ENCODE measurements at regions not wholly inside any gene's neighbourhood (a gene's known extent, or its start where the extent isn't known, plus 50 kb on each side); places are given as distances from the start of the nearest gene placed in this dataset.
"Not testable (repeated sequence)": the region's sequence is repeated elsewhere in the genome, so short reads cannot be mapped to it uniquely, and the experiment has no call there.

DNA sequence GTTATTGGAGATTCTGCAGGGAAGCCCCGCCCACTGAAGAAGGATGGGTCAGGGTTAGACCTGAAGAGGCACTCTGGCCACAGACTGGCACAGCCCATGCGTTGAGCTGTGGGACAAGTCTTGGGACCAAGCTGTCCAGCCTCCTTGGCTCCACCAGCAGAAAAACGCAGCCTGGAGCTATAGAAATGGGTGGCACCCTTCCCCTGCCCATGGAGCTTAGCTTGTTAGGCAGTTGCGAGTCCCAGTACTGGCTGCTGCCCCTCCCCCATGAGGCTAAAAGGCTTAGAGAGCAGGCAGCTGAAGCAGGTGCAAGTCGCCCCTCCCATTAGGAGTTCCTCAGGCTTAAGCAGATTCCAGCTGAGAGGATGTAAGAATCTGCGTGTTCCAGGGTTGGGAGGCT, 1124.0 kb upstream of the TMEM132C start:
- DNase-seq (ENCODE audit: low spot score) = no peak

DNA sequence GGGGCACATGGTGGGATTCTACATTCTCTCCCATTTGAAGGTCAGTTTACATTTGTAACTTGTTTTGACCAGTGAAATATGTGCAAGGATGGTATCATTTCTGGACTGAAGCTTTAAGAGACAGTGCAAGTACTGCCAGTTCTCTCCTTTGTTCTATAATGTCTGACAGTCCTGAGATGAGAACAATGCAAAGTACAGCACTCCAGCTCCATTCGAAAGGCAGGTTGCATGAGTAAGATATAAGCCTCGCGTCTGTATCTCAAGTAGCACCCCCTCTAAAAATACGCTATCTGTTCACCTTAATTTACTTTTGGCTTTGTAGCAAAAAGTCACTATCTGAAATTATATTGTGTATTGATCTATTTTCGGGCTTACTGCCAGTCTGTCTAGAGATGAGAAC, 1122.2 kb upstream of the TMEM132C start:
- no peak for DNase-seq (ENCODE audit: low spot score)

DNA sequence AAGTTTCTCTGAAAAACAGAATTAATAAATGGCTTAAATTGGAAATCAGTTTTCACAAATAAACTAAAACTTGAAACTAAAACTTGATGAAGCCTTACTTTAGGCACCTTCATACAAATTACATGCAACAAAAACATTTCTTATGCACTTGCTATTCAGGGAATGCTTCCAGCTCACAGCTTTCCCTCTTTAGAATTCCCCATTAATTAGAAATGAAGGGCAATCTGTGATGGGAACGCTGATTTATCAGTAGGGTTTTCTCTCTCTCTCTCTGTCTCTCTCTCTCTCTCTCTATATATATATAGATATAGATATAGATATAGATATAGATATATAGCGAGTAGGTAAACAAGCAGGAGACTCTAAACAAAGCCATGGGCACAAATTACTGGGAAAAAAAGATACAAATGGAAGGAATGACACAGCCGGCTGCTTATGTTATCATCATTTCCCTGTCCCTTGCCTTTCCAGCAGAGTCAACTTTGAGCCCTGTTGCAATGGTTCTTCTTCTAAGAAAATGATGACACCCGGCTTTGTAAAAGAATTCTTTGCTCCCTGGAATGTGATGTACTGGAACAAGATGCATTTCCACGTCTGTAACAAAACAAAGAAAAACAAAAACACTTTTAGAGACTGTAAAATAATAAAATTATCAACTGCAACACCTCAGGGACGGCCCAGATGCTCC, 1121.6 kb upstream of the TMEM132C start:
- DNase-seq (ENCODE audit: low spot score) = no peak

DNA sequence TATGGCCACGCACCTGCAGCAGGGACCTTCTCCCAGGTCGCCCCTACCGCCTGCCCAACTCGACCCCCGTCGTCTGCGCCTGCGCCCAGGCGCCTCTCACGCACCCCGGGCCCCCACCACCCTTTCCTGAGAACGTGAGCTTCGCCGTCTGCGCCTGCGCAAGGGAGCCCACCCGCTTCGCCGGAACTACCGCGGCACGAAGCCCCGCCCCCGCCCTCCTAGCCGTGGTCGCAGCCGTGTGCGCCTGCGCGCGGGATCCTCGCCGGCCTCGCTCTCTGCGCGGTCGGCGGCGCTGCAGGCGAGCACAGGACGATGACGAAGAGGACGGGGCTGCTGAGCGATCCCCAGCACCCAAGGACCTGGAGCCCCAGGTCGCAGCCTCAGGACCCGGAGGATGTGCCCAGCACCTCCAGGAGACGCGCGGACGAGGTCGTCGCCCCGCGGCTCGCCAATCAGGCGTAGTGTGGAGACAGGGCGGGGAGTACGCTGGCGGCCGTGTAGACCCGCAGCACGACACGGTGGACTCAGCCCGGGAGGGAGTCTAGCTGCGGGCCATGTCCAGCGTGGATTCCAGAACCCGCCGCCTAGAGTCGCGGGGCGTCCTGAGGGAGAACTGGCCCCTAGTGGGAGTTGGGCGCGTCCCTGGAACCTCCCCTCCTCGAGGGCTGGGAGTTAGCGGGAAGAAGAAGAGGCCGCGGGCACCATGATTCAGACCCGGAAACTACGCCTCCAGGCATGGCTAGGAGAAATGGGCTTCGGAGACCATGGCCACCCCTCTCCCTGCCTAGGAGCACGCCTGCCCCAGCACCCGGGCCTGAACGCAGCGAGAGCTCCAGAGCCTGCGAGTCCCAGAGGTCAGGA, 1120.8 kb upstream of the TMEM132C start:
- no peak for DNase-seq (ENCODE audit: low spot score)

DNA sequence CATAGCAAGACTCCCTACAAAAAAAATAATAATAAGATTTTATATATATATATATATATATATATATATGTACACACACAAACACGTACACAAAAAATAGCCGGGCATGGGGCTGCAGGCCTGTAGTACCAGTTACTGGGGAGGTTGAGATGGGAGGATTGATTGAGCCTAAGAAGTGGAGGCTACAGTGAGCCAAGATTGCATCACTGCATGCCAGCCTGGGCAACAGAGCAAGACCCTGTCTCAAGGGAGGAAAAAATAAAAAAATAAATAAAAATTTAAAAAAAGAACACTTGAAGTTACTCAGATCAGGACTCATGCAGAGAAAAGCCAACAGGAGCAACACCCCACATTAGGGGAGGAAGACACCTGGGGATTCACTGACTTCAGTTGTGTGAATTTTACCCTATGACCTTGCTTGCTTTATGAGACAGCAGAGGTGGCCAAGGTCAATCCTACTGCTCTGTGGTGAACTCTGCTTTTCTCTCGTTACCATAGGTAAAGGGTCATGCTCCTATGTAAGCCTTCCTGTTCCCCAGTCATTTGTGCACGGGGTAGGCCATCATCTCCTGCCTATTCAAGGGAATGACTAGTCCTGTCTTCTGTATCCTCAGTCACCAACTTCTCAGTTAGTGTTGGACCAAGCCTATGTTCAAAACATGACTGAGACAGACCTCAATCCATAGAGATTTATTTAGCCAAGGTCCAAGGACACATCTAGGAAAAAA, 1119.8 kb upstream of the TMEM132C start:
- DNase-seq (ENCODE audit: low spot score) = no peak

DNA sequence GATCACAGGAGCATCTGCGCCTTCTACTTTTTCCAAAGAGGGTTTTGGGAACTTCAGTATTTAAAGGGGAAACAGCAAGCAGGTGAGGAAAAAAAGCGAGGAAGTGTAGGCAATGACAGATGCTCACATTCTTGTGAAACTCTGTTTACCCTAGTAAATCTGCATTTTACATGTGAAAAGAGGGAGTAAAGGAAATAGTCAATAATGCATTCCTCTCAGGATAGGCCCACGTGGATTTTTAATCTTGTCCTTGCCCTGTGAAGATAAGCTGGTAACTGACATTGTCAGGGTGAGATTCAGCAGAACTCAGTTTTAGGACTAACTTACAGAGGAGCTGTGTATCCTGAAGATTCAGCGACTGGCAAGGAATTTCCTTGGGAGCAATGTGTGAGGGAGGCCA, 1119.2 kb upstream of the TMEM132C start:
- DNase-seq (ENCODE audit: low spot score) = no peak

DNA sequence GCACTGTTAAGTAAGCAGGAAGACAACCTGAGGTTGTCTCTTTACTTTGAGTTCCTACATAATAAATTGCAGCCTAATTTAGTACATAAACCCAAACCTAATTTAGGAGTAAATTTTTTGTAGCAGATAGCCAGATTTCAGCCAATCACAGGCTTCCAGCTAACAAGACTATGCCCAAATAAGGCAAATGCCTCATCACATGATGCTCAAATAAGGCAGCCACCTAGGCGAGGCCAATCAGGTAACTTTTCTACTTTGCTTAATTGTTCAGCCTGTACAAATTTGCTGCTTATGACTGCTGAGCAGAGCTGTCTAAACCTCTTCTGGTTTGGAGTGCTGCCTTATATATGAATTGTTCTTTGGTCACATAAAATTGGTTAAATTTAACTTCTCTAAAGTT, 1118.7 kb upstream of the TMEM132C start:
- no peak for DNase-seq (ENCODE audit: low spot score)

DNA sequence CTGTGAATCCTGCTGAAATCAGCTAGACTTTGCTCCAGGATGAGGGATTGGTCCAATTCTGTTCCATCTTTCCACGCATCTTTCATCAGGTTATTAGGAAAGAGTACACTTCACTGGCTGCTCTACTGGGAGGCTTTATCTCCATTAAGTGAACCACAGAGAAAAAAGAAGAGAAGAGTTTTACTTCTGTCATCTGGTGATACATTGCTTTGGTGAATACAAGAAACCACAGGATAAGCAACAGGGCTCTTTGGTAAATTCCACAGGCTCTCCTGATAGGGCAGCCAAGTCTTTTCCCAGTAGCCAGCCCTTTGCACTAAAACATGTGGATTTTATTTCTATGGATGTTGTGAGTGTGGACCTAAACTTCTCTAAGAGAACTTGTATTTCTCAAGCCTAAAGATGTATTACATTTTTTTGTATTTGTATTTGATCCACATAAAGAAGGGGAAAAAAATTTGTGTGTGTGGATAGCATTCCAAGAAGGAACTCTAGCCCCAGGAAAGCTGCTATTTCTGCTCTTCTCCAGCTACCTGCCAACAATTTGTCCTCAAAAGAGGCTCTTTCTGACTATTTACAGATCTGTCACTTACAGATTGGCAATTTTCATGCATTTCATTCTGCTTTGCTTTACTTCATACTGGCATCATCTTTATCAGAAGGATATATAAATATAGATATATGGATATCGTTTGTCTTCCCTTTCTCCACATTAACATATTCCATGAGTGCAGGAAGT, 1117.6 kb upstream of the TMEM132C start:
- no peak for DNase-seq (ENCODE audit: low spot score)

DNA sequence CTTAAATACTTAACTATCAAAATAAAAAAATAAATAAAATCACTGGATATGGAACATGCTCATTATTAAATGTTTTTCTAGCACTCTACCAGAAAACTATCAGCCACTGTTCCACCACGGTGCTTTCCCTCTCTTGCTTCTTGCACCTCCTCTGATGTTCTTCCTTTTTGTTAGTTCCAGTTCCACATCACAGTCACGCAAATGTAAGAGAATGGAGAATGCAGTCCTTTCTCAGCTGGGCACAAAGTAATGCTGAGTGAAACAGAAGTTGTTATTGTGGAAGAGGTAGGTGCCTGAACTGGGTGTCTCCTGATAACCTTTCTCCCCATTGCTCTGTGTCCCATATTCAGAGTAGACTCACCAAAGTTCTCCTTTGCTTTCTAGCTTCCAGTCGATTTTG, 1116.9 kb upstream of the TMEM132C start:
- no peak for DNase-seq (ENCODE audit: low spot score)

DNA sequence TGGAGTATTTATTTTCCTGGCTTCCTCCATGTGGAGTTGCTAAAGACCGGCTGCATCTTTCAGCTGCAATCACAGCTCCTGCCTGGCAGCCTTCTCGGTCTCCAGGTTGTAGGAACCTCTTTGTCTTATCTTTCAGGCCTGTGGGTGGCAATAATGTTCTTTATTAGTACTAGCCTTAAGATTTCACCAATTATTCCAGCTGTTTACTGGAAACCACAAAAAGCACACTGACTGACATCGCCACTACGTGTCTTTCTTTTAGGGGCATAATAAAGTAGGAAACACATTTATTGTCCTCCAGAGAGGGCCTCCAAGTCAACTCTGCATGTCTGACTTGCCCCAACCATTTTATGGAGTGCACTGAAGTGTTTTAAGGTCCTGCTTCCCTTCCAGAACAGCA, 1116.5 kb upstream of the TMEM132C start:
- DNase-seq (ENCODE audit: low spot score) = no peak

DNA sequence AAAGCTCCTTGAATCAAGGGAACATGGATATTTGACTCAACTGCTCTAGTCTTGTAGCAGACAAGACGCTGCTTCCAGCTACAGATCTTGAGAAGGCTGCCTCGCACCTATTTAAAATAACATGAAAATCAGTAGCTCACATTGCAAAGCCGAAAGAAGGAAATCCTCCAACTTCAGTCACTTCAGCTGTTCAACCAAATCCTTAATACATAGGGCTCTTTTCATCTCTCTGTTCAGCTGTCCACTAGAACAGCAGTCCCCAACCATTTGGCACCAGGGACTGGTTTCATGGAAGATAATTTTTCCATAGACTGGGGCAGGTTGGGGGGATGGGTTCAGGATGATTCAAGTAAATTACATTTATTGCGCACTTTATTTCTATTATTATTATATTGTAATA, 1116.0 kb upstream of the TMEM132C start:
- no peak for DNase-seq (ENCODE audit: low spot score)

DNA sequence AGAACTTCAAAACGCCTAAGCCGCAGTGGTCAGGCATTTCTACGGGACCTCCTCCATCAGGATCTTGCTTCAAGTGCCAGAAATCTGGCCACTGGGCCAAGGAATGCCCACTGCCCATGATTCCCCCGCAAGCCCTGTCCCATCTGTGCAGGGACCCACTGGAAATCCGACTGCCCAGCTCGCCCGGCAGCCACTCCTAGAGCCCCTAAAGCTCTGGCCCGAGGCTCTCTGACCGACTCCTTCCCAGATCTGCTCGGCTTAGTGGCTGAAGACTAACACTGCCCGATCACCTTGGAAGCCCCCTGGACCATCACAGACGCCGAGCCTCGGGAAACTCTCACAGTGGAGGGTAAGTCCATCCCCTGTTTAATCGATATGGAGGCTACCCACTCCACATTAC, 1113.0 kb upstream of the TMEM132C start:
- no peak for DNase-seq (ENCODE audit: low spot score)

DNA sequence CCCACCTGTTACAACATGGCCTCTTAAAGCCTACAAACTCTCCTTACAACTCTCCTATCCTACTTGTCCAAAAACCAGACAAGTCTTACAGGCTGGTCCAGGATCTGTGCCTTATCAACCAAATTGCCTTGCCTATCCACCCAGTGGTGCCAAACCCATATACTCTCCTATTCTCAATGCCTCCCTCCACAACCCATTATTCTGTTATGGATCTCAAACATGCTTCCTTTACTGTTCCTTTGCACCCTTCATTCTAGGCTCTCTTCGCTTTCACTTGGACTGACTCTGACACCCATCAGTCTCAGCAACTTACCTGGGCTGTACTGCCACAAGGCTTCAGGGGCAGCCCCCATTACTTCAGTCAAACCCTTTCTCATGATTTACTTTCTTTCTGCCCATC, 1112.1 kb upstream of the TMEM132C start:
- DNase-seq (ENCODE audit: low spot score) = not testable (repeated sequence)

DNA sequence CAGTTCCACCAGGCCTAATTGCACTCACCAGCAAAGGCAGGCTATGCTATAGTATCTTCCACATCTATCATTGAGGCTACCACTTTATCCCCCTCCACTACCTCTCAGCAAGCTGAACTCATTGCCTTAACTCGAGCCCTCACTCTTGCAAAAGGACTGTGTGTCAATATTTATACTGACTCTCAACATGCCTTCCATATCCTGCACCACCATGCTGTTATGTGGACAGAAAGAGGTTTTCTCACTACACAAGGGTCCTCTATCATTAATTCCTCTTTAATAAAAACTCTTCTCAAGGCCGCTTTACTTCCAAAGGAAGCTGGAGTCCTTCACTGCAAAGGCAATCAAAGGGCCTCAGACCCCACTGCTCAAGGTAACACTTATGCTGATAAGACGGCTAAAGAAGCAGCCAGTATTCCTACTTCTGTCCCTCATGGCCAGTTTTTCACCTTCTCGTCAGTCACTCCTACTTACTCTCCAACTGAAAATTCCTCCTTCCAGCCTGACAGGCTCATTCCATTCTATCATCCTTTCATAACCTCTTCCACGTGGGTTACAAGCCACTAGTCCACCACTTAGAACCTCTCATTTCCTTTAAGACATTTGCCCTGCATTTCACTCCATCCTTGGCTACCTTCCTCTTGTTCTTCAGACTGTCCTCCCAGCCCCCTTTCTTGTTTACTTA, 1110.9 kb upstream of the TMEM132C start:
- not testable (repeated sequence) for DNase-seq (ENCODE audit: low spot score)

DNA sequence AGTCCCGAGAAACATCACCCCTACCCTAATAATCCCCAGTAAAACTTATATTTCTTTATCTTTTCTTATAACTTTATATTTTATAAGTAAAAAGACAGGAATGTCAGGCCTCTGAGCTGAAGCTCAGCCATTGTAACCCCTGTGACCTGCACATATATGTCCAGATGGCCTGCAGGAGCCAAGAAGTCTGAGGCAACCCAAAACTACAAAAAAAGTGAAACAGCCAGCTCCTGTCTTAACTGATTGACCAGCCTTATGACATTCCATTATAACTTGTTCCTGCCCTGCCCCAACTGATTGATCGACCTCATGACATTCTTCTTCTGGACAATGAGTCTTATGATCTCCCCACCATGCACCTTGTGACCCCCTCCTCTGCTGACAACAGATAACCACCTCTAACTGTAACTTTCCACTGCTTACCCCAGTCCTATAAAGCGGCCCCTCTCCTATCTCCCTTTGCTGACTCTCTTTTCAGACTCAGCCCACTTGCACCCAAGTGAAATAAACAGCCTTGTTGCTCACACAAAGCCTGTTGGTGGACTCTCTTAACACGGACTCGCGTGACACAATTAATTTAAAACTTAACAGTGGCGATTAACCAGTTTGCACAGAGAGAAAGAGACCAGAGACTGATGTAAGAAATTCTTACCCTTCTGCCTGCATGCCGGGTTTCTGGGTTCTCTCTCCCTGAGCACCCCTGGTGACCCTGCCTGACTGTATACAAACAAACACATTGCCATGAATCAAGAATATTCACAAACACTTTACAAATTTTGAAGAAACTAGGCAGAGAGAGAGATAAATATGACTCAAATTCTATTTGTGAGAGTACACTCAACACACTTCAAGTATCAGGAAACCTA, 1109.2 kb upstream of the TMEM132C start:
- DNase-seq (ENCODE audit: low spot score) = not testable (repeated sequence)

DNA sequence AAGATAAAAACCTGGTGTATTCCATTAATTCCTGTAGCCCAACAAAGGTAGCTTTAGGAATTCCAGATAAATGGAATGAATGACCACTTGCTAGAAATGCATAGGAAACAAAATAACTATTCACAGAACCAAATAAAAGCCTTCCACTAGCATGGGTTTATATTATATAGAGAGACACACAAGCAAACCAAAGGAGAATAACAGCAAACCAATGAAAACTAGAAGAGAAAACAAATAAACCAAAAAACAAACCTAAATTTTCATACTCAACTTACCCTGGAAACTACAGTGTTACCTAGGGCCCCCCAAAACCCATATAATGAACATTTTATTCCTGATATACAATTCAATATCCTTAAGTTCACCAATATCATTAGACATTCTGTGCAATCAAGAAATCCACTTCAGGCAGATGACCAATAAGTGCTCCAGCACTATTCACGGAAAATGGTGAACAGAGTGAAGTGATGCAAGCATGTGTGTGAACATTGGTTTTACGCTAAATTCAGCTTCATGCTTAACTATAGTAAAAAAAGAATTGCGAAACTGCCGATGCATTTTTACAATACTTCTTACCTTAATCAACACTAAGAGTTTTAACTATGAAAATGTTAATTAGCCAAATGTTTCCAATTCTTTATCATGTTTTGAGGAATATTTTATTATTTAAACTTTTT, 1108.4 kb upstream of the TMEM132C start:
- DNase-seq (ENCODE audit: low spot score) = no peak

DNA sequence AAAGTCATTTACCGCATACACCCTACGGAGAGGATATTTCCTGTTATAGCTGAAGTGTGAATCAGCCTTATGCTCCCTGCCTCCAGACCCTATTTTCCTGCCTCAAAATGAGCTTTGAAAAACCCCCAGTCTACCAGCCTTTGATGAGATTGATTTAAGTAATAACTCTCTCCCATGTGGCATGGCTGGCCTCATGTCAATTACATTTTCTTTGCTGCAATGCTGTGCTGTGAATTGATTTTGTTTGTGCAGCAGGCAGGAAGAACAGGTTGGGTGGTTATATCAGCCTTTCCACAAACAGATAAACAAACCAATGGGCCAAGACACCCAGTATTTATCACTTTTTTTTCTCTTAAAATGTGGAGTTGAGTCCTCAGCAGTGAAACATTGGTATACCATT, 1105.5 kb upstream of the TMEM132C start:
- DNase-seq (ENCODE audit: low spot score) = no peak

DNA sequence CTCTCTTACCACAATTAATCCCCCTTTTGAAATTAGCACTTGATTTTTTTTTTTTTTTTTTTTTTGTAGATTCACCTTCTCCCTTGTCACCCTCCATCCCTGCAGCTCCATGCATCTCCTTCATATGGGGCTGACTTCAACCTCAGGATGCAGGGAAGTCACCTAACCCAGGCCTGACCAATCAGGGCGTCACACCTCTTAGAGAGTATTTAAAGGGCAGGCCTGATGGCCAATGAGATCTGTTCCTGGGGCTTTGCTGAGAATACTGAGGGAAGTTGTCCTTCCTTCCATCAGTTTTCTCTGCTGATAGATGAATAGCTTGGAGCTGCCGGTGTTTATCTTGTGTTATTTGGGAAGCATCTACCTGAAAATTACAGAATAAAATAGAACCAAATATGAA, 1104.7 kb upstream of the TMEM132C start:
- DNase-seq (ENCODE audit: low spot score) = no peak

DNA sequence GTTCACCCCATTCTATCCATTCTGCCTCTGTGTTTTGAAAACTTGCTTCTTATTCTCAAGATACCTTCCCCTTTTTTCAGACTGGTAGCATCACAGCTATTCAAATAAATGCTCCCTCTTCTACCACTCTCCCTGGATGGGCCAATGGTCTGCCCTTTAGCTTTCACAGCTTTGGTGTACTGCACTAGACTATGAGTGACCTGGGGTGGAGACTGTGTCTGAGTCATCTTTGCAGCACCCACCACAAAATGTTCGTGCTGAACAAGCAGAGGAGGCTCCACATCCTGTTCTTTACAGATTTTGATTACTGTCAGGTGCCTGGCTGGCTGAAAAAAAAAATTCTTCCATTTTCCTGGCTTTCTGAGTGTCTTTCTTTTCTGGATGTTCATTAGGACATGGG, 1104.1 kb upstream of the TMEM132C start:
- no peak for DNase-seq (ENCODE audit: low spot score)
